ENCODE measurements at regions not wholly inside any gene's neighbourhood (a gene's known extent, or its start where the extent isn't known, plus 50 kb on each side); places are given as distances from the start of the nearest gene placed in this dataset.
"Not testable (repeated sequence)": the region's sequence is repeated elsewhere in the genome, so short reads cannot be mapped to it uniquely, and the experiment has no call there.

DNA sequence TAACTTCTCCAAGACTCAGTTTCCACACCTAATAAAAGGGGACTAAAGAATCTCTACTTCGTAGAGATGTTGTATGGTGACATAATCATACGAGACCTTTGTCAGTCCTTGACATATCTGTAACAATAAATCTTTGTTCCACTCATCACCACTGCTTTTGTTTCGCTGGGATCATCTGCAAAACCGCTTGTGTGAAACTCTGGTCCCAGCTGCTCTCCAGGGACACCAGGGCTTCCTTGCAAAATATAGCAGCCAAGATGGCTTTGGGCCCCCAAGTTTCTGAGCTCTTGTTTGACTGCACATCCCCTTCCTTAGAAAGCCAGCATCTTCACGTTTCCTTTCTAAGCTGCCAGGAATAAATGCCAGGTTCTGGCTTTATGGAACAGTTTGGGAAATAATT lies 110.5 kb upstream of the RRN3 start:
- not testable (repeated sequence) for DNase-seq (ENCODE audit: low spot score)

DNA sequence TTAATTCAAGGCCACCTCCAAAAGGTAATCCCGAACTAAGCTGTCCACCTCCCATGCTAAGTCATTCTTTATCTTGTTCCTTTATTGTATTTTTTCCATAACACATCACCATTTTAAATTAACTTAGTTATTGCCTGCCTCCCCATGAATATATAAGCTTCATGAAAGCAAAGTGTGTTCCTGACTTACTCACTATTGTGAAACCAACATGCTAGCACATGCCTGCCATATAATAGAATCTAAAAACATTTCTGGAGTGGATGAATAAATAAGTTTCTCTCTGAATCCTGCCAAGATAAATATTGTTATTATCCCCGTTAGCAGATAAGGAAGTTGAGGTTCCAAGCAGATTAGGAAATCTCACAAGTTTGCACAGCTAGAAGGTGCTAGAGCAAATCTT lies 98.7 kb upstream of the RRN3 start:
- not testable (repeated sequence) for DNase-seq (ENCODE audit: low spot score)

DNA sequence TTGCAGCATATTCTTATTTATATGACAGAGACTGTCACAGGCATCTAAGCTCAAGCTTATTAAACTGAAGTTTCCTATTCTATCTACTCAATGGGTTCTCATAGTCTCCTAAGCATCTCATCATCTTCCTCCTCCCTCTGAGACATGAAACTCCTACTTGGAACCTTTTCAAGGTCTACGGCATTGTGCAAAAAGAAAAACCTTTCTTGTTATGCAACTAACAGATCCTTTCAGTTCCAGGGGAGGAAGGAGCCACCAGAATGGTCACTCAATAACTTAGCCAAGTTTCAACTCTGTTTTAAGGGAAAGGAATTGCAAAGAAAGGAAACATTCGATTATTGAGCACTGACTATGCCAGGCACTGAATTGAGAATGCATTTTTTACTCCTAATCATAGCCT lies 98.1 kb upstream of the RRN3 start:
- not testable (repeated sequence) for DNase-seq (ENCODE audit: low spot score)

DNA sequence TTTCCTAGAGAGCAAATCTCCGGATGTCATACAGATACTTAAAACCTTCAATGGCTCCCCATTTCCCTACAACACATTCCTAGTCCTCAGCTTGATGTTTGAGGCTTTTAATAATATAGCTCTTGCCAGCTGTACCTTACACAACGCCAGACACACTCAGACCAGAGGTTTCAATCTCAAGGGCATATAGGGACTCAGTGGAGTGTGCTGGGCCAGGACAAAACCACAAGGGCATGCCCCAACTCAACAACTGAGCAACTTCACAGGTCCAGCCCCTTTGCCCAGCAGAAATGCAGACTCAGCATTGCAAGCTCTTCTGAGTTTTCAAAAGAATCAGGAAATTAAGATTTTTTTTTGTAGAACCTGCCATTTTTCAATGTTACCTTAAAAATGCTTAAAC lies 95.4 kb upstream of the RRN3 start:
- not testable (repeated sequence) for DNase-seq (ENCODE audit: low spot score)

Measured in germinal center (tissue), 1 donor.